Activated naive CD4-positive, alpha-beta T cell treated with anti-CD3 and anti-CD28 coated beads, Interleukin-2, amount 50 U/mL, for 24 hours (primary cell): ENCODE measurements at regions not wholly inside any gene's neighbourhood (a gene's known extent, or its start where the extent isn't known, plus 50 kb on each side); places are given as distances from the start of the nearest gene placed in this dataset.

ENCODE experiments used
- H3K27ac Mint-ChIP-seq: one replicate; pipeline ENCODE4 v1.8.0; 2021; ENCODE audit warnings: mild to moderate bottlenecking, mixed read lengths
- H3K27me3 Mint-ChIP-seq: one replicate; pipeline ENCODE4 v1.8.0; 2021; ENCODE audit warnings: mixed read lengths
- H3K36me3 Mint-ChIP-seq: one replicate; pipeline ENCODE4 v1.8.0; 2021; ENCODE audit warnings: mixed read lengths
- H3K4me1 Mint-ChIP-seq: one replicate; pipeline ENCODE4 v1.8.0; 2021; ENCODE audit warnings: mixed read lengths
- H3K4me3 Mint-ChIP-seq: one replicate; pipeline ENCODE4 v1.8.0; 2021; ENCODE audit warnings: mild to moderate bottlenecking, mixed read lengths
- H3K9me3 Mint-ChIP-seq: one replicate; pipeline ENCODE4 v1.8.0; 2021; ENCODE audit warnings: mixed read lengths

DNA sequence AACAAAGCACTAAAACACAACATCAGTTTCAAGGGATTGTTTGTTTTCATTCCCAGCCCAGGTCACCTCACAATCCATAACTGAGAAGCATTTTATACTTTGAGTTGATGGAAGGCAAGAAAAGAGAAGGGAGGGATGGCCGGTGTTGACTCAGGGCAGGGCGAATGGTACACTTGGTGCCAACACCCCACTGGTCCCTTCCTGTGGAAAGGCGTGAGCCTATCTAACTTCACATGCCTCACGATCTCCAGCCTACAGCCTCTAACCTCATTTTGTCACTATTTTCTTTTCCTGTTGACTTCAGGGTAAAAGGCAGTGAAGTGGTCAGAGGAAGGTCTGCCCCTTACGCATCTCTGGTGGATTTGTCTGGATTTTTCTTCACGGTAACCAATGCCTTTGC, 53.5 kb upstream of the SASH1 start:
- Mint-ChIP-seq H3K4me1 (no peaks in the 10 kb centered on the region), H3K36me3 (no peaks in the 10 kb centered on the region), H3K27ac (no peak overlapping the region), H3K9me3 (no peaks in the 10 kb centered on the region), H3K4me3 (no peak overlapping the region), H3K27me3 (peaks cover 1% of the 10 kb centered on the region)

DNA sequence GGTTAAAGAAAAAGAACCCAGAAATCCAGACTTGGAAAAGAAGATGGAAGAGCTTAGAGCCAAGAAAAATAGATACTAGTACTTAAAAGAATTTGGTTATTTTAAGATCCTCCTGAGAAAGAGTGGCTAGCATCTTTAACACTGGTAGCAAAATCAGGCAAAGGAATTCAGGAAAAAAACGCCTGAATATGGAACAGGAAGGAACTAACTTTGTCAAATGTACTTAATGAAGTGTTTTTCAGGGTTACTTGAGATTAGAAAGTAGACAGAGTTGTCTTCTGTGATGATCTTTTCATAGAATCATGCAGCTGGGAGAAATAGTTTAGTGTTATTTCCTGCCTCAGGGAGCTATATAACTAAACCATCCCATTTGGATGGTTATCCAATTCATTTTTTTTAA, 50.8 kb upstream of the SASH1 start:
- Mint-ChIP-seq H3K9me3 (no peaks in the 10 kb centered on the region), H3K27ac (no peak overlapping the region), H3K27me3 (peaks cover 3% of the 10 kb centered on the region), H3K4me3 (no peak overlapping the region), H3K36me3 (no peaks in the 10 kb centered on the region), H3K4me1 (no peaks in the 10 kb centered on the region)
